GM12891 (cell line): ENCODE measurements at regions not wholly inside any gene's neighbourhood (a gene's known extent, or its start where the extent isn't known, plus 50 kb on each side); places are given as distances from the start of the nearest gene placed in this dataset.

Experiments
- POLR2A ChIP-seq: IDR thresholded peaks from 2 replicates; pipeline ENCODE4 v1.6.1; 2011; ENCODE audit warnings: low read depth, low read length, control low read depth
- POLR2AphosphoS5 ChIP-seq: IDR thresholded peaks from 2 replicates; pipeline ENCODE4 v1.6.1; 2011; ENCODE audit warnings: low read depth, low read length, control low read depth

DNA sequence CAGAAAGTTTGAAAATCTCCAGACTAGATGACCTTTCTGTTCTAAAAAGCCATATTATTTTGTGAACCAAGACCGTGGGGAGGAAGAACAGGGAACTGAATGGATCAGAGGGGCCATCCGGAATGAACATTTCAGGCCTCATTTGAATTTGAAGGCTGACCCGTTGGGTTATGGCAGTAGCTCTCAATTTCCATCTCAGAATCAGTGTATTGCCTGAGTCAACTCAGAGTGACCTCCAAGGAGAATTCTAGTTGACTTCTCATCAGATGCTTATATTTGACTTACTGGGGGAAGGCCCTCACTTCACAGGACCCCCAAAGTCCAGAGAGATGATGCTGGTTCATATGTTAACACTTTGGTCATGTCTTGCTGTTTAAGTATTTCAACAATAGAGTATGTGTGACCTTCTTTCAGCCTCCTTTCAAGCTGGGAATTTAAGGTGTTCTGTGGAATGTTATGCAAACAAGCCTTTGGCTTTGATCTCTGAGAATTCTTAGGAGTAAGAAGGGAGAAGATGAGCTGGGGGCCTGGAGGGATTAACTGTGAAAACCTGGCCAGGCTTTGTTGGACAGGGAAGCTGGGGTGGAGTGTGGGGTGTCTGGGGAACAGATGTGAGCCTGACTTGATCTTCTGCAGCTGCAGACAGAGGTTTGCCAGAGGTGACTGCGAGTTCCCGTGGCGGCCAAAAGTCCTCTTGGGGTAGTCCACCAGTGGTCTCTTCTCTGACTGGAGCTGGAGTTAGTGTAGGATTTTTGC, 111.2 kb upstream of the RGMA start:
- TF ChIP-seq POLR2A (no peak), POLR2AphosphoS5 (no peak)
